ENCODE measurements at regions not wholly inside any gene's neighbourhood (a gene's known extent, or its start where the extent isn't known, plus 50 kb on each side); places are given as distances from the start of the nearest gene placed in this dataset.

- CTCF ChIA-PET: no interaction called here
- POLR2A ChIA-PET: no interaction called here
- DNase-seq (ENCODE audit: extremely low spot score): no peak
- TF ChIP-seq BHLHE40 (IDR thresholded peaks at IDR 0.05; ENCODE audit: borderline replicate concordance) (no peak), TARDBP (IDR thresholded peaks at IDR 0.05) (no peak), FOXK2 (IDR thresholded peaks at IDR 0.05) (no peak), SUZ12 (IDR thresholded peaks at IDR 0.05) (no peak), ARNT (IDR thresholded peaks at IDR 0.05) (no peak), HDGF (IDR thresholded peaks at IDR 0.05; ENCODE audit: borderline replicate concordance) (no peak), L3MBTL2 (conservative IDR thresholded peaks at IDR 0.05) (no peak), FOXM1 (IDR thresholded peaks at IDR 0.05; ENCODE audit: borderline replicate concordance) (no peak), SP1 (IDR thresholded peaks at IDR 0.05) (no peak), FOXA1 (IDR thresholded peaks at IDR 0.05) (no peak), LEF1 (IDR thresholded peaks at IDR 0.05; ENCODE audit: borderline replicate concordance) (no peak), ZNF384 (IDR thresholded peaks at IDR 0.05) (no peak), CTBP1 (IDR thresholded peaks at IDR 0.05; ENCODE audit: borderline replicate concordance) (no peak), NFRKB (IDR thresholded peaks at IDR 0.05) (no peak), ELF4 (IDR thresholded peaks at IDR 0.05) (no peak), PKNOX1 (IDR thresholded peaks at IDR 0.05) (no peak)
Measured at GRCh38 chr18:3328532-3328931, 66.6 kb downstream of the MYL12B start.

GRCh38 chr18:3329471-3329870 is 67.5 kb downstream of the MYL12B start:
- no peak for DNase-seq (ENCODE audit: extremely low spot score)
- no peak for TF ChIP-seq FOXM1 (IDR thresholded peaks at IDR 0.05; ENCODE audit: borderline replicate concordance)
- no peak for TF ChIP-seq HDGF (IDR thresholded peaks at IDR 0.05; ENCODE audit: borderline replicate concordance)
- no peak for TF ChIP-seq ZNF384 (IDR thresholded peaks at IDR 0.05)
- TF ChIP-seq FOXK2 (IDR thresholded peaks at IDR 0.05): no peak
- CTCF ChIA-PET: no interaction called here
- POLR2A ChIA-PET: no interaction called here

GRCh38 chr18:3329872-3330271 is 67.9 kb downstream of the MYL12B start:
- TF ChIP-seq PKNOX1 (IDR thresholded peaks at IDR 0.05) (no peak), NFRKB (IDR thresholded peaks at IDR 0.05) (no peak), HDGF (IDR thresholded peaks at IDR 0.05; ENCODE audit: borderline replicate concordance) (no peak), ELF4 (IDR thresholded peaks at IDR 0.05) (no peak), BHLHE40 (IDR thresholded peaks at IDR 0.05; ENCODE audit: borderline replicate concordance) (no peak), CTBP1 (IDR thresholded peaks at IDR 0.05; ENCODE audit: borderline replicate concordance) (no peak), TARDBP (IDR thresholded peaks at IDR 0.05) (no peak), FOXM1 (IDR thresholded peaks at IDR 0.05; ENCODE audit: borderline replicate concordance) (no peak), L3MBTL2 (conservative IDR thresholded peaks at IDR 0.05) (no peak), ZNF384 (IDR thresholded peaks at IDR 0.05) (no peak), LEF1 (IDR thresholded peaks at IDR 0.05; ENCODE audit: borderline replicate concordance) (no peak), SUZ12 (IDR thresholded peaks at IDR 0.05) (no peak), ARNT (IDR thresholded peaks at IDR 0.05) (no peak), FOXA1 (IDR thresholded peaks at IDR 0.05) (no peak), FOXK2 (IDR thresholded peaks at IDR 0.05) (no peak), SP1 (IDR thresholded peaks at IDR 0.05) (no peak)
- POLR2A ChIA-PET: no interaction called here
- CTCF ChIA-PET: no interaction called here
- no peak for DNase-seq (ENCODE audit: extremely low spot score)

- CTCF ChIA-PET: no interaction called here
- no peak for TF ChIP-seq LEF1 (IDR thresholded peaks at IDR 0.05; ENCODE audit: borderline replicate concordance)
- TF ChIP-seq FOXA1 (IDR thresholded peaks at IDR 0.05): no peak
- no peak for TF ChIP-seq L3MBTL2 (conservative IDR thresholded peaks at IDR 0.05)
- TF ChIP-seq PKNOX1 (IDR thresholded peaks at IDR 0.05): no peak
- TF ChIP-seq FOXM1 (IDR thresholded peaks at IDR 0.05; ENCODE audit: borderline replicate concordance): no peak
- no peak for TF ChIP-seq HDGF (IDR thresholded peaks at IDR 0.05; ENCODE audit: borderline replicate concordance)
- no peak for TF ChIP-seq FOXK2 (IDR thresholded peaks at IDR 0.05)
- TF ChIP-seq SP1 (IDR thresholded peaks at IDR 0.05): no peak
- no peak for TF ChIP-seq CTBP1 (IDR thresholded peaks at IDR 0.05; ENCODE audit: borderline replicate concordance)
- TF ChIP-seq ARNT (IDR thresholded peaks at IDR 0.05): no peak
- no peak for TF ChIP-seq BHLHE40 (IDR thresholded peaks at IDR 0.05; ENCODE audit: borderline replicate concordance)
- TF ChIP-seq ZNF384 (IDR thresholded peaks at IDR 0.05): no peak
- TF ChIP-seq NFRKB (IDR thresholded peaks at IDR 0.05): no peak
- no peak for TF ChIP-seq TARDBP (IDR thresholded peaks at IDR 0.05)
- DNase-seq (ENCODE audit: extremely low spot score): no peak
- POLR2A ChIA-PET: no interaction called here
Measured at GRCh38 chr18:3330622-3331021, 68.7 kb downstream of the MYL12B start.

GRCh38 chr18:3332376-3332775 is 70.4 kb downstream of the MYL12B start:
- ChIA-PET POLR2A (no interaction called here), CTCF (no interaction called here)
- TF ChIP-seq PKNOX1 (IDR thresholded peaks at IDR 0.05): no peak
- no peak for TF ChIP-seq SUZ12 (IDR thresholded peaks at IDR 0.05)
- no peak for TF ChIP-seq ZNF384 (IDR thresholded peaks at IDR 0.05)
- no peak for TF ChIP-seq ELF4 (IDR thresholded peaks at IDR 0.05)
- TF ChIP-seq FOXA1 (IDR thresholded peaks at IDR 0.05): no peak
- TF ChIP-seq SP1 (IDR thresholded peaks at IDR 0.05): no peak
- no peak for TF ChIP-seq L3MBTL2 (conservative IDR thresholded peaks at IDR 0.05)
- no peak for DNase-seq (ENCODE audit: extremely low spot score)

GRCh38 chr18:3333056-3333720 is 71.3 kb downstream of the MYL12B start:
- no peak for DNase-seq (ENCODE audit: extremely low spot score)
- POLR2A ChIA-PET: no interaction called here
- no peak for TF ChIP-seq FOXK2 (IDR thresholded peaks at IDR 0.05)
- TF ChIP-seq PKNOX1 (IDR thresholded peaks at IDR 0.05): no peak
- TF ChIP-seq FOXM1 (IDR thresholded peaks at IDR 0.05; ENCODE audit: borderline replicate concordance): no peak
- CTCF ChIA-PET: no interaction called here

All from HEK293T (cell line).